ENCODE measurements at regions not wholly inside any gene's neighbourhood (a gene's known extent, or its start where the extent isn't known, plus 50 kb on each side); places are given as distances from the start of the nearest gene placed in this dataset.

DNA sequence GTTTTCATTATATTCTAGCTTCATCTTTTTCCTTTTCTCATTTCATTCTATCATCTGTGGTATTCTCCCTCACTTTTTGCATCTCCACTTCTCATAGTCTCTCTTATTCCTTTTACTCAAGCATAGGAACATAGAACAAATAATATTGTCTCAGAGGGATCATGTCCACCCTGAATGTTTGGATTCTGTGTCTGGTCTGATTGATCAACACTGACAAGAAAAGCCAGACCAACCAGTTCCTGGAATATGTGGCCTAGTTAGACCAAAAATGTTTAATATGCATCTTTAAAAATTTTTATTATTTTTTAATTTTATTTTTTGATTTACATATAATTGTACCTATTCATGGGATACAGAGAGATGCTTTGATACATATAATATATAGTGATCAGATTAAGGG, 212.0 kb upstream of the ALCAM start:
- no peak overlapping the region for H3K4me3 ChIP-seq (ENCODE audit: low read length)
- no peaks in the 10 kb centered on the region for H3K27me3 ChIP-seq (ENCODE audit: control insufficient read depth, insufficient read depth, low read length)
- no peak overlapping the region for H3K27ac ChIP-seq (ENCODE audit: low read length)
- H3K36me3 ChIP-seq (ENCODE audit: control insufficient read depth, insufficient read depth, low read length): no peaks in the 10 kb centered on the region
- no peaks in the 10 kb centered on the region for H3K4me1 ChIP-seq (ENCODE audit: control insufficient read depth, insufficient read depth, low read length)
- no peaks in the 10 kb centered on the region for H3K9me3 ChIP-seq (ENCODE audit: control insufficient read depth, low read depth, low read length)
- DNase-seq: no peak

DNA sequence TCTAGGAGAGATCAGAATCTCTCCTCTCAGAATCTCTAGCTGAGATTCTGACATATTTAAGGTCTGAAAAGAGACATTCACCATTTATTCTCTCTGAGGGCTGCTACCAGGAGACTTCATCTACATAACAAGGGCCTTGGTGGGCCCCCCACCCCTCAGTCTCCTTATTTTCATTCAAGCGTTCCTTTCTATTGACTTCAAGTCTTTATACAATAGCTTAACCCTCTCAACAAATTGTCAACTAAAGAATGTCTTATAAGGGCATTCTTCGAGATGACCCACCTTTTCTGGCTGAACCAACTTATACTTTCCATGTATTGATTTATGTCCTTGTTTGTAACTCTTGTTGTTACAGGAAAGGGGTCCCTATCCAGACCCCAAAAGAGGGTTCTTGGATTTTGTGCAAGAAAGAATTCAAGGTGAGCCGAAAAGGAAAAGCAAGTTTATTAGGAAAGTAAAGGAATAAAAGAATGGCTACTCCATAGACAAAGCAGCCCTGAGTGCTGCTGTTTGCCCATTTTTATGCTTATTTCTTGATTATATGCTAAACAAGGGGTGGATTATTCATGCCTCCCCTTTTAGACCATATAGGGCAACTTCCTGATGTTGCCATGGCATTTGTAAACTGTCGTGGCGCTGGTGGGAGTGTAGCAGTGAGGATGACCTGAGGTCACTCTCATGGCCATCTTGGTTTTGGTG, 209.5 kb upstream of the ALCAM start:
- Histone ChIP-seq H3K27me3 (ENCODE audit: control insufficient read depth, insufficient read depth, low read length) (no peaks in the 10 kb centered on the region), H3K36me3 (ENCODE audit: control insufficient read depth, insufficient read depth, low read length) (no peaks in the 10 kb centered on the region), H3K27ac (ENCODE audit: low read length) (no peak overlapping the region), H3K4me3 (ENCODE audit: low read length) (no peak overlapping the region), H3K4me1 (ENCODE audit: control insufficient read depth, insufficient read depth, low read length) (no peaks in the 10 kb centered on the region), H3K9me3 (ENCODE audit: control insufficient read depth, low read depth, low read length) (peaks cover 3% of the 10 kb centered on the region)
- 89% methylated on average over 2 of the region's 5 CpGs for WGBS (ENCODE audit: insufficient coverage, low lambda C conversion rate)
- DNase-seq: no peak

DNA sequence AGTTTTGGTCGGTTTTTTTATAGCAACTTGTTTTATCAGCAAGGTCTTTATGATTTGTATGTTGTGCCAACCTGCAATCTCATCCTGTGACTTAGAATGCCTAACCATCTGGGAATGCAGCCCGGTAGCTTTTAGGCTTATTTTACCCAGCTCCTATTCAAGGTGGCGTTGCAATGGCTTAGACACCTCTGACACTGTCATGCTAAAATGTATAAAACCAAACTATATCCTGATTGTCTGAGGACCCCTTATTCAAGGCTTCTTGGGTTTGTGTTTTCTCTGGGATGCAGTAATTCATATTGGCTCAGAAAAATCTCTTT, 209.0 kb upstream of the ALCAM start:
- Histone ChIP-seq H3K27ac (ENCODE audit: low read length) (no peak overlapping the region), H3K27me3 (ENCODE audit: control insufficient read depth, insufficient read depth, low read length) (no peaks in the 10 kb centered on the region), H3K4me3 (ENCODE audit: low read length) (no peak overlapping the region), H3K4me1 (ENCODE audit: control insufficient read depth, insufficient read depth, low read length) (no peaks in the 10 kb centered on the region), H3K36me3 (ENCODE audit: control insufficient read depth, insufficient read depth, low read length) (no peaks in the 10 kb centered on the region), H3K9me3 (ENCODE audit: control insufficient read depth, low read depth, low read length) (peaks cover 3% of the 10 kb centered on the region)
- WGBS (ENCODE audit: insufficient coverage, low lambda C conversion rate): 80% methylated on average over 1 of the region's 3 CpGs
- no peak for DNase-seq

DNA sequence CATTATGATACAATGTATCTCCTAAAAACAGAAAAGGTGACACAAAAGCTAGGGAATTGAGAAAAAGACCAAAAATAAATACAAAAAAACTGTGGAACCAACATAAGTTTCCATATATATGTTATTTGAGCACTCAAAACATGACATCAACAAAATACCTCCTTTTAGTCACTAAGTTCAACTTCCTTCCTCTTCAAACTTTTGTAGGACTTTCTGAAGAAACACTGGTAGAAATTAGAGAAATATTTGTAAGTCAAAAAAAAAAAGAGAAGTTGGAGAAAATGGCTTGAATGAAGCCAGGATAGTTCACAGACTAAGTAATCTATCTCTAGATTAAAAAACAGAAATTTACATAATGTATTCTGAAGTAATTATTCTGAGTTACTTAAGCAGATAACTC, 208.4 kb upstream of the ALCAM start:
- no peaks in the 10 kb centered on the region for H3K36me3 ChIP-seq (ENCODE audit: control insufficient read depth, insufficient read depth, low read length)
- H3K27ac ChIP-seq (ENCODE audit: low read length): no peak overlapping the region
- no peak for DNase-seq
- H3K9me3 ChIP-seq (ENCODE audit: control insufficient read depth, low read depth, low read length): peaks cover 3% of the 10 kb centered on the region
- no peak overlapping the region for H3K4me3 ChIP-seq (ENCODE audit: low read length)
- H3K27me3 ChIP-seq (ENCODE audit: control insufficient read depth, insufficient read depth, low read length): no peaks in the 10 kb centered on the region
- no peaks in the 10 kb centered on the region for H3K4me1 ChIP-seq (ENCODE audit: control insufficient read depth, insufficient read depth, low read length)

DNA sequence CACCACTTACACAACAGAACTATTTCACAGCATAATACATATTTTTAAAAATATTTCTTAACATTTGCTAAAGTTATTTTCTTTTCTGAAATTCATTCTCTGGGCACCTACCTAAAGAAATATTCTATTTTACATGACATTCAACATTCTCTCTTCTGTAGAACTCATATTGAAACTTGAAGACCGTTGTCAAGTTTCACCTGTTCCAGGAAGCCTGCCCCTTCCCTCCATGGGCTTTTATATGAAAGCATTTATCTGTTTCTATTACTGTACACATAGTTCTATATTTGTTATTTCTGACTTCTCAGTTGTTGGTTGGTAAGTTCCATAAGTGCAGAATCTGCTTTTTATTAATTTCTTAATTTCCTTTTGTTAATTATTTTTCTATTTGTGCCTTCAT, 204.3 kb upstream of the ALCAM start:
- Histone ChIP-seq H3K27me3 (ENCODE audit: control insufficient read depth, insufficient read depth, low read length) (no peaks in the 10 kb centered on the region), H3K4me1 (ENCODE audit: control insufficient read depth, insufficient read depth, low read length) (no peaks in the 10 kb centered on the region), H3K27ac (ENCODE audit: low read length) (no peak overlapping the region), H3K9me3 (ENCODE audit: control insufficient read depth, low read depth, low read length) (peaks cover 3% of the 10 kb centered on the region), H3K4me3 (ENCODE audit: low read length) (no peak overlapping the region), H3K36me3 (ENCODE audit: control insufficient read depth, insufficient read depth, low read length) (no peaks in the 10 kb centered on the region)
- DNase-seq: no peak
- WGBS (ENCODE audit: insufficient coverage, low lambda C conversion rate): no CpG with 5 or more reads among the region's 1 CpG

DNA sequence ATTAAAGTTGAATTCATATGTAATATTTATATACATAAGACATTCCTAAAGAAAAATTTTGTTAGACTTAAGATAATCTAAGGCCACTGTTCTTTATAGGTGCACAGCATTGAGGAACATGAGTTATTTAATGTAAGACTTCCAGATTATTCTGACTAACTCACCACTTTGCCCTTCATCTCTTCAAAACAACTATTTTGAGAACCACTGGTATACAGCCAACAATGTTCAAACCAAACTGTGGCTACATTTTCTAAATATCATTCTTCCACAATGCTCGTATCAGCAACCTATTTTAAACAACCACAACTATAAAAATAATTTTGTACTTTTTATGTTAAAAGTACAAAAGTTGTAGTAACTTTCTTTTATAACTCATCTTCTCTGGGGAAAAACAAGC, 199.8 kb upstream of the ALCAM start:
- no peak for DNase-seq
- WGBS (ENCODE audit: insufficient coverage, low lambda C conversion rate): 40% methylated on average over 1 of the region's 1 CpG
- no peaks in the 10 kb centered on the region for H3K36me3 ChIP-seq (ENCODE audit: control insufficient read depth, insufficient read depth, low read length)
- no peak overlapping the region for H3K27ac ChIP-seq (ENCODE audit: low read length)
- no peak overlapping the region for H3K4me3 ChIP-seq (ENCODE audit: low read length)
- no peaks in the 10 kb centered on the region for H3K9me3 ChIP-seq (ENCODE audit: control insufficient read depth, low read depth, low read length)
- H3K27me3 ChIP-seq (ENCODE audit: control insufficient read depth, insufficient read depth, low read length): no peaks in the 10 kb centered on the region
- H3K4me1 ChIP-seq (ENCODE audit: control insufficient read depth, insufficient read depth, low read length): no peaks in the 10 kb centered on the region

DNA sequence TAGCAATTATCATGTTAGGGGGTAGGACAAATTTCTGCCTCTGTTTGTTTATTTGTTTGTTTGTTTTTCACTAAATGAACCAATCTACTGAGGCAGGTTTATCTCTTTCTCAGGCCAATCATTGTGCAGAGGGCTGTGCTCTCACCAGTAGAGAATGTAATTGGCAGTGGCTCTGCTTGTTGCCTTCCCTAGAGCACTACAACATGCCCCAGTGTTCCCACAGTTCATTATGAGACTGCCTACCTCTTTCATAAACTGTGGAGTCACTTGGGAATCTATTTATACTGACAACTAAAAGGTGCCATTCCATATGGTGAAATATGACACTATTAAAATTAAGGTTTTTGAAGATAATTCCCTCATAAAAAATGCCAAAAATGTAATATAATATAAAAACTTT, 196.3 kb upstream of the ALCAM start:
- Histone ChIP-seq H3K9me3 (ENCODE audit: control insufficient read depth, low read depth, low read length) (no peaks in the 10 kb centered on the region), H3K36me3 (ENCODE audit: control insufficient read depth, insufficient read depth, low read length) (no peaks in the 10 kb centered on the region), H3K27me3 (ENCODE audit: control insufficient read depth, insufficient read depth, low read length) (no peaks in the 10 kb centered on the region), H3K27ac (ENCODE audit: low read length) (no peak overlapping the region), H3K4me1 (ENCODE audit: control insufficient read depth, insufficient read depth, low read length) (no peaks in the 10 kb centered on the region), H3K4me3 (ENCODE audit: low read length) (no peak overlapping the region)
- no peak for DNase-seq

DNA sequence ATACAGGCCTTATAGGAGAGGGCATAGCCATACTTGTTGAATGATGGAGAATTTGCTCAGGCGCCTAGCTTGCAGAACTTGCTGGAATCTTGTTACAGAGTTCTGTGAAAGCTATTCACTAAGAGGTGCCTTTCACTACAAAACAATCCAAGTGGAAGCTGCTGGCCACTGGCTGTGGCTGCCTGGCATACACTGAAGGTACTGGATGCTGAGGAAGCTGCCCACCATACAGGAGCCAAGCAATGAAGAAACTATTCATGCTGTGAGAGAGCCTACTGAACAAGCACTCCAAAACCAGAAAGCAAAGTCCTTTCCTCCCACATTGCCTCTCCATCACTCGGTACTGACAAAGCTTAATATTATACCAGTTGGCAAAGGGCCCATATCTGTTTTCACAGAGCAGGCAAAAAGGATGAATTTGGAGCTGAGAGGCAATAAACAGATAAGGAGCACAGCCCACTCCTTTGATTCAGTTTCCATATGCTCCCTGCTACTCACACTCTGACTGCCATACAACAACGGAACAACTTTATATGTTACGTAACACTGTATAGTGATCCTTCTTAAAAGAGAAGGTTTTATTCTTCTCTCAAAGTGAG, 192.6 kb upstream of the ALCAM start:
- Histone ChIP-seq H3K36me3 (ENCODE audit: control insufficient read depth, insufficient read depth, low read length) (no peaks in the 10 kb centered on the region), H3K27me3 (ENCODE audit: control insufficient read depth, insufficient read depth, low read length) (no peaks in the 10 kb centered on the region), H3K4me3 (ENCODE audit: low read length) (no peak overlapping the region), H3K27ac (ENCODE audit: low read length) (no peak overlapping the region), H3K9me3 (ENCODE audit: control insufficient read depth, low read depth, low read length) (no peaks in the 10 kb centered on the region), H3K4me1 (ENCODE audit: control insufficient read depth, insufficient read depth, low read length) (no peaks in the 10 kb centered on the region)
- 63% methylated on average over 2 of the region's 4 CpGs for WGBS (ENCODE audit: insufficient coverage, low lambda C conversion rate)
- DNase-seq: no peak

DNA sequence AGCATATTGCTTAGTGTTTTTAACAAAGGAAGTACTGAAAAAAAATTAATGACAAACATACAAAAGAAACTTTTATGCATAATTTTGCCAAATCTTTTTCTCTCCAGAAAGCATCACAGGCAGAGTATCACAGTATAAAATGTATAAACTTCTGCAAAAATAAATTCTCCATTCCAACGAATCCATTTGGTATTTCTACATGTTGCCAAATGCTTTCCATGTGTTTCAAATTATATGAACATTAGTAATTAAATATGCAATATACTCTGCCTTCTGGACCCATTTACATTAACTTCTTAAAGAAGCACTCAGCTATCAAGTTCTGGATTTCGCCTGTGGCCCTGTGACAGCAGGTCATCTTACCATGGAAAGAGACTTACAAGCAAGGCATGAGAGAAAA, 189.1 kb upstream of the ALCAM start:
- H3K27ac ChIP-seq (ENCODE audit: low read length): no peak overlapping the region
- DNase-seq: no peak
- no peak overlapping the region for H3K4me3 ChIP-seq (ENCODE audit: low read length)
- no peaks in the 10 kb centered on the region for H3K27me3 ChIP-seq (ENCODE audit: control insufficient read depth, insufficient read depth, low read length)
- no peaks in the 10 kb centered on the region for H3K4me1 ChIP-seq (ENCODE audit: control insufficient read depth, insufficient read depth, low read length)
- no peaks in the 10 kb centered on the region for H3K36me3 ChIP-seq (ENCODE audit: control insufficient read depth, insufficient read depth, low read length)
- no peaks in the 10 kb centered on the region for H3K9me3 ChIP-seq (ENCODE audit: control insufficient read depth, low read depth, low read length)
- no CpG with 5 or more reads among the region's 2 CpGs for WGBS (ENCODE audit: insufficient coverage, low lambda C conversion rate)

DNA sequence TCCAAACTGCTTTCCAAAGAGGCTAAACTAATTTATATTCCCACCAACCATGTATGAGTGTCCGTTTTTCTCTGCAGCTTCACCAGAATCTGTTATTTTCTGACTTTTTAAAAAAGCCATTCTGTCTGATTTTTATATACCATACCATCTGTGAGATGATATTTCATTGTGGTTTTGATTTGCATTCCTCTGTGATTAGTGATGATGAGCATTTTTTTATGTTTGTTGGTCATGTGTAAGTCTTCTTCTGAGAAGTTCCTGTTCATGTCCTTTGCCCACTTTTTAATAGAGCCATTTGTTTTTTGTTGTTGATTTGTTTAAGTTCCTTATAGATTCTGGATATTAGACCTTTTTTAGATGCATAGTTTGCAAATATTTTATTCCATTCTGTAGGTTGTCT, 179.4 kb upstream of the ALCAM start:
- no peak overlapping the region for H3K27ac ChIP-seq (ENCODE audit: low read length)
- no CpG with 5 or more reads among the region's 1 CpG for WGBS (ENCODE audit: insufficient coverage, low lambda C conversion rate)
- H3K36me3 ChIP-seq (ENCODE audit: control insufficient read depth, insufficient read depth, low read length): no peaks in the 10 kb centered on the region
- no peaks in the 10 kb centered on the region for H3K27me3 ChIP-seq (ENCODE audit: control insufficient read depth, insufficient read depth, low read length)
- no peaks in the 10 kb centered on the region for H3K4me1 ChIP-seq (ENCODE audit: control insufficient read depth, insufficient read depth, low read length)
- no peak overlapping the region for H3K4me3 ChIP-seq (ENCODE audit: low read length)
- no peak for DNase-seq
- no peaks in the 10 kb centered on the region for H3K9me3 ChIP-seq (ENCODE audit: control insufficient read depth, low read depth, low read length)

DNA sequence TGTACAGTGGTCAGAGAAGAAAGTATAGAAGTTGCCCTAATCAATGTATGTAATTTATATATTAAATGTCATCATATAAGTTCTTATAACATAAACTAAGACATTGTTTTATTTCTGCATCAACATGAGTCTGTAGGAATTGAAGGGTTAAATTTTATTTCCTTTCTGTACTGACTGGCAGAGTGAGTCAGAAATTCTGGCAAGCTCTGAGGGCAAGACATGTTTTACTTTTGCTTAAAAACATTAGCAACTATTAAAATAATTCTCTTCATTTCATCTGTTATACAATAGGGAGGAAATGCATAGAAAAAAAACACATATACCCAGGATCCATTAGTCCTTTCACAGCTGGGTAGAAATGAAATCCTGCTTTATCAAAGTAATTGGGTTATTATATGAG, 171.4 kb upstream of the ALCAM start:
- Histone ChIP-seq H3K27ac (ENCODE audit: low read length) (no peak overlapping the region), H3K4me3 (ENCODE audit: low read length) (no peak overlapping the region), H3K9me3 (ENCODE audit: control insufficient read depth, low read depth, low read length) (no peaks in the 10 kb centered on the region), H3K27me3 (ENCODE audit: control insufficient read depth, insufficient read depth, low read length) (no peaks in the 10 kb centered on the region), H3K36me3 (ENCODE audit: control insufficient read depth, insufficient read depth, low read length) (no peaks in the 10 kb centered on the region), H3K4me1 (ENCODE audit: control insufficient read depth, insufficient read depth, low read length) (no peaks in the 10 kb centered on the region)
- DNase-seq: no peak
